MG63 (cell line): ENCODE measurements at regions not wholly inside any gene's neighbourhood (a gene's known extent, or its start where the extent isn't known, plus 50 kb on each side); places are given as distances from the start of the nearest gene placed in this dataset.

Source experiments
- DNase-seq: peaks from one replicate; pipeline ENCODE4 v3.0.0-alpha.2; 2020
- H3K27me3 ChIP-seq: fragments of 250-450 bp; sonication (Bioruptor Pico); 2 replicates; pipeline ENCODE4 v1.5.1; 2020; ENCODE audit warnings: mild to moderate bottlenecking, moderate library complexity
- H3K36me3 ChIP-seq: fragments of 250-450 bp; sonication (Bioruptor Pico); 2 replicates; pipeline ENCODE4 v1.5.1; 2020; ENCODE audit warnings: mild to moderate bottlenecking, moderate library complexity
- H3K4me3 ChIP-seq: fragments of 250-450 bp; sonication (Bioruptor Pico); 2 replicates; pipeline ENCODE4 v1.5.1; 2020; ENCODE audit warnings: mild to moderate bottlenecking, moderate library complexity
- H3K9me3 ChIP-seq: fragments of 250-450 bp; sonication (Bioruptor Pico); 2 replicates; pipeline ENCODE4 v1.5.1; 2020; ENCODE audit warnings: mild to moderate bottlenecking, moderate library complexity

- DNase-seq: no peak
- H3K36me3 ChIP-seq: no peaks in the 10 kb centered on the region
Measured at GRCh38 chr13:72284791-72285190, 417.8 kb upstream of the DACH1 start.

GRCh38 chr13:72261732-72262131, 394.7 kb upstream of the DACH1 start:
- Histone ChIP-seq H3K4me3 (no peak overlapping the region), H3K36me3 (no peaks in the 10 kb centered on the region), H3K9me3 (no peaks in the 10 kb centered on the region), H3K27me3 (no peaks in the 10 kb centered on the region)
- no peak for DNase-seq

More at GRCh38 chr13:72284791-72285190, 417.8 kb upstream of the DACH1 start:
- Histone ChIP-seq H3K27me3 (no peaks in the 10 kb centered on the region; the same call in 1 of the 2 replicates), H3K4me3 (no peak overlapping the region), H3K9me3 (no peaks in the 10 kb centered on the region)

DNA sequence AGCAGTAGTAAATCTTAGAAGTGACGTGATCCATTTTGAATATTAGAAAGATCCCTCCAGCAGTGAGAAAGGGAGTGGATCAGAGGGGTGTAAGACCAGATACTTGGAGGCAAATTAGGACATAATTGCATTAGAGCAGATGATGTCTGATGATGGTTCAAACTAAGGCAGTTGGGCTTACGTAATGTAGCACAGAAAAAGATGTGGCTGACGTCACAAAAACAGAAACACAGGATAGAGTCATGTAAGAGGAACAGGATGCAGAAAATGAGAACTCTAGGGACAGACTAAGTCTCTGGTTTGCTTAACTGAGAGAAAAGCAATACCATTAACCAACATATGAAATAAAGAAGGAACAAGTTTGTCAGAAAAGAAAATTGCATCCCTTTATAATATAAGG, 392.5 kb upstream of the DACH1 start:
- DNase-seq: no peak
- Histone ChIP-seq H3K4me3 (no peak overlapping the region), H3K9me3 (no peaks in the 10 kb centered on the region), H3K36me3 (no peaks in the 10 kb centered on the region), H3K27me3 (no peaks in the 10 kb centered on the region)

DNA sequence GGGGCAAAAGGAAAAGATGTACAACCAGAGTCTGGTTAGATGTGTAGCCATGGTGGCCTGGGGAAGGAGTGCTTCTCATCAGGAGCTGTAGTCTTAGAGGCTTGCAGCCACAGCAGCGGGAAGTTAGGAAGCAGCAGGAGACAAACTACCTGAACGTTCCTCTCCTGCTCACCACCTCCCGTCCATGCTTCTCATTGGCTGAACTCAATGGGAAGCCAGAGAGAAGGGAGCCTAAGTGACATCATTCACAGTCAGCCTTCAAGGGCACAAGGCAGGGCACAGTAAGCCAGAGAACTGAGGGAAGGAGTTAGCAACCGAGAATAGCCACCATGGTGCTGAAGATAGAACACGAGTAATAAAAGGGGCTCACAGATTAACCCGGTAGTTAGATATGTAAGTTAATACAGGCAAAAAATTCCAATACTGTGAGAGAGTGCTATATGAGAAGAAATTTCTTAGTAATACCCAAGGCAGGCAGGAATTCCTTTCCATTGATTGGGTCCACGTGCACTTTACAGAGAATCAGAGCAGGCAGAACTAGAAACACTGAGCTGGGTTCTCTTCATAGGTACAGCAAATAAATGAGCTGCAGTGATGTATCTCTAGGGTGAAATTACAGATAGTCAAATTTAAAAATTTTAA, 391.5 kb upstream of the DACH1 start:
- no peak for DNase-seq
- H3K36me3 ChIP-seq: no peaks in the 10 kb centered on the region
- no peaks in the 10 kb centered on the region for H3K9me3 ChIP-seq
- no peaks in the 10 kb centered on the region for H3K27me3 ChIP-seq
- H3K4me3 ChIP-seq: no peak overlapping the region

DNA sequence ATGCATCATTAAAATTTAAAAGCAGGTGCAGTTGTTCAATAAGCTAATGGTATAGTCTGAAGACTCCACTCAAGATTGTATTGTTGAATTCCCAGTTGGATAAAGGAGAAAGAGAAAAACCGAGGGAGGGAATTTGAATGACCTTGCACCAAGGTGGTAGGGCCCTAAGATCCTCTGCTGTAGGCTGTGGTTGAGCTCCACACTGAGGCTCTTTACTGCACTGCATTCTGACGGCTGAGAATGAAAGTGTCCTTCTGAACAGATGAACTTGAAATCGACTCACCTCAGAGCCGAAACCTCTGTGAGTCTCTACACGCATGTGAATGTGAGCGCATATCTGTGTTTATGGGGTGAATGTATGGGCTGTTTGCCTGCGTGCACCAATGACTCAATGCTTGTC, 388.9 kb upstream of the DACH1 start:
- no peaks in the 10 kb centered on the region for H3K9me3 ChIP-seq
- H3K36me3 ChIP-seq: no peaks in the 10 kb centered on the region
- no peak for DNase-seq
- H3K27me3 ChIP-seq: no peaks in the 10 kb centered on the region
- H3K4me3 ChIP-seq: no peak overlapping the region

DNA sequence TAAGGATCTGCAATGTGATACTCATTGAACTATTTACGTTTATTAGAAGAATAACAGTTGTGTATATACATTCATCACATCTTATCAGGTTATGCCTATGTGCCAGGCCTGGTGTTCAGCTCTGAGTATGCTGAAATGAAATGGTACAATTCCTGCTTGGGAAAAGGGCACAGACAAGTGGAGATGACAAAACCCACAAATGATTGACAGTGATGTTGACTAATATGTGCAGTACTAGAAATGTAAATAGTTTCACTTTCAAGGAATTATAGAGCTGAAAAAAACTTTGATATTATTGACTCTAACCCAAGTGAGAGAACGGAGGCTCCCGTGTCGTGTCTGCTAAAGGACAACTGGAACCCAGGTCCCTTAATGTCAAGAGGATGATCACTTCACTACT, 386.8 kb upstream of the DACH1 start:
- DNase-seq: no peak
- no peaks in the 10 kb centered on the region for H3K27me3 ChIP-seq
- H3K36me3 ChIP-seq: no peaks in the 10 kb centered on the region
- H3K9me3 ChIP-seq: no peaks in the 10 kb centered on the region
- no peak overlapping the region for H3K4me3 ChIP-seq

DNA sequence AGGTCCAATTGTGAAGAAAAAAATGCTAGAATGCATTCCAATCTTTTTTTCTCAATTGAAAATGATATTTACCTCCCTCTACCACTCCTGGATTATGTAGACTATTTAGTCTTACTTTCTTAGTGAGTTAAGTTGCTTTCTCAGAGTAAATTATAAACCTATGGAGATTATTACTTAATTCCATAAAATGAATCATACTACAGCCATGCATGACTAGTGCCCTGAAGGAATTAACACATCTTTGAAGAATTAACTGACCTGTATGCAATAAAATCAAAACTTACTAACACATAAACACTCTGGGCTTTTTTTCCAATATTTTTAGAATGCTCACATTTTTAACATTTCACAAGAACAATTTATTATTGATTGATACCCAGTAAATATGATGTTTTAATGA, 379.4 kb upstream of the DACH1 start:
- H3K36me3 ChIP-seq: no peaks in the 10 kb centered on the region
- DNase-seq: no peak
- H3K27me3 ChIP-seq: no peaks in the 10 kb centered on the region
- no peaks in the 10 kb centered on the region for H3K9me3 ChIP-seq
- H3K4me3 ChIP-seq: no peak overlapping the region

DNA sequence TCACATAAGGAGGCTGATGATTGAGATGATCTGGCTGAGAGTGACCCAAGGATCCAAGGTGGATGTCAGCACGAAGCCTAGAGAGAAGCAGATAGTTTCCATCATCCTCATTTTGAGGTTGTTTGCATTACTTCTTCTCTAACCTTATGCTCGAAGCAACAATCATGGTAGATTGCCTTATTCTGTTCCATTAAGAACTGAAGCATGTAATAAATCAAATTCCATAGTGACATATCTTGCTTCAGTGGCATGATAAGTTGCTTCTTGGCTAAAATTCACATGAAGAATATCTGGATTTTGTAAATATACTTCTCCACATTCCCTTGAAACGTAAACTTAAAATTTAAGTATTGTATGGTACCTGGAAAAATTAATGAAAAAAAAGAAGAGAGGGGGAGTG, 377.8 kb upstream of the DACH1 start:
- no peaks in the 10 kb centered on the region for H3K36me3 ChIP-seq
- no peak for DNase-seq
- no peaks in the 10 kb centered on the region for H3K9me3 ChIP-seq
- no peak overlapping the region for H3K4me3 ChIP-seq
- no peaks in the 10 kb centered on the region for H3K27me3 ChIP-seq

GRCh38 chr13:72230131-72230530, 363.1 kb upstream of the DACH1 start:
- Histone ChIP-seq H3K9me3 (no peaks in the 10 kb centered on the region), H3K4me3 (no peak overlapping the region), H3K36me3 (no peaks in the 10 kb centered on the region), H3K27me3 (no peaks in the 10 kb centered on the region)
- DNase-seq: no peak

DNA sequence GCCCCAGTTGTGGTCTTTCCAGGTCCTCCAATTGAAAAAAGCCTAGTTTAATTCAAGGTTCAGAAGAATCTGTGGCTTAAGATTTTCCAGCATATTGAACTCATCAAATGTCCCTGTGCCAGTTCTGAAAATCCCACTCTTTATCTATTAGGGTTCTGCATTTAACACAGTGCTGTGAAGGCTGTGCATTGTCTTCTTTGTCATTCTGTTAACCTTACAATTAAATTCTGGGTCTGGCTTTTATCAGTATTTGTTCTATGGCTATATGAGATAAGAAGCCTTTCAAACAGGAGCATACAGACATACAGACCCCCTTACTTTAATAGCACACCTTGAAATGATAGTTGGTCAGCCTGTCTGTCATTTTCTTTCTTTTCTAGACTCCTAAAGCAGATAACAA, 362.1 kb upstream of the DACH1 start:
- Histone ChIP-seq H3K9me3 (no peaks in the 10 kb centered on the region), H3K27me3 (no peaks in the 10 kb centered on the region), H3K36me3 (no peaks in the 10 kb centered on the region), H3K4me3 (no peak overlapping the region)
- no peak for DNase-seq

- no peaks in the 10 kb centered on the region for H3K27me3 ChIP-seq
- no peak overlapping the region for H3K4me3 ChIP-seq
- H3K36me3 ChIP-seq: no peaks in the 10 kb centered on the region
- no peaks in the 10 kb centered on the region for H3K9me3 ChIP-seq
- peak; percentile 25 for DNase-seq
Measured at GRCh38 chr13:72221276-72221962, 354.4 kb upstream of the DACH1 start.

DNA sequence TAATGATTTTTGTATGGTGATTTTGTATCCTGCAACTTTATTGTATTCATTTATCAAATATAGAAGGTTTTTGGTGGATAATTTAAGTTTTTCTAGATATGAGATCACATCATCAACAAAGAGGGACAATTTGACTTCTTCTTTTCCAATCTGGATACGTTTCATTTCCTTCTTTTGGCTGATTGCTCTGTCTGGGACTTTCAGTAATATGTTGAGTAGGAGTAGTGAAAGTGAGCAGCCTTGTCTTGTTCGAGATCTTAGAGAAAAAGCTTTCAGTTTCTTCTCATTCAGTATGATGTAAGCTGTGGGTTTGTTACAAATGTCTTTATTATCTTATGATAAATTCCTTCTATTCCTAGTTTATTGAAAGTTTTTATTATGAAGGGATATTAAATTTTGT, 352.0 kb upstream of the DACH1 start:
- Histone ChIP-seq H3K27me3 (no peaks in the 10 kb centered on the region), H3K9me3 (no peaks in the 10 kb centered on the region), H3K36me3 (no peaks in the 10 kb centered on the region), H3K4me3 (no peak overlapping the region)
- no peak for DNase-seq

- DNase-seq: no peak
- H3K9me3 ChIP-seq: no peaks in the 10 kb centered on the region
- no peaks in the 10 kb centered on the region for H3K27me3 ChIP-seq
- H3K4me3 ChIP-seq: no peak overlapping the region
- H3K36me3 ChIP-seq: no peaks in the 10 kb centered on the region
Measured at GRCh38 chr13:72217142-72217541, 350.1 kb upstream of the DACH1 start.

- Histone ChIP-seq H3K36me3 (no peaks in the 10 kb centered on the region), H3K27me3 (no peaks in the 10 kb centered on the region), H3K4me3 (no peak overlapping the region), H3K9me3 (no peaks in the 10 kb centered on the region)
- no peak for DNase-seq
Measured at GRCh38 chr13:72208112-72208645, 341.2 kb upstream of the DACH1 start.

DNA sequence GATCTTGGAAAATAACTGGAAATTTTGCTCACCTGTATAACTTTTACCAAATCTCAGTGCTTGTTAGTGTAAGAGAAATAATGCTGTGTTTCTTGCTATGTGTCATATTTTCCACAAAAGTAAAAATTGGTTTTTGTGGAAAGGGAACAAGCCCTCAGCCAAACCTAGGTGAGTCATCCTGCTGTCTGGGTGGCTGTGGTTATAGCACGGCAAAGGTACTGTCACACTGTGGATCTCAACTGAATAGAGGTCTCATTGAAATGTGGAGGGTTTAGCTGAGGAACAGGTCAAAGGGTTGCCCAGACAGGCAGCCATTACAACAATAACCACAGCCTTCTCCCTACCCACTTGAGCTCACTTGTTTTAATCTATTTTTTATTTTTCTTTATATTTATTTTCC, 338.8 kb upstream of the DACH1 start:
- no peaks in the 10 kb centered on the region for H3K36me3 ChIP-seq
- H3K27me3 ChIP-seq: no peaks in the 10 kb centered on the region
- H3K4me3 ChIP-seq: no peak overlapping the region
- DNase-seq: no peak
- no peaks in the 10 kb centered on the region for H3K9me3 ChIP-seq

GRCh38 chr13:72204291-72204690, 337.3 kb upstream of the DACH1 start:
- H3K36me3 ChIP-seq: no peaks in the 10 kb centered on the region
- no peaks in the 10 kb centered on the region for H3K9me3 ChIP-seq
- H3K4me3 ChIP-seq: no peak overlapping the region
- no peaks in the 10 kb centered on the region for H3K27me3 ChIP-seq
- peak; percentile 31 for DNase-seq

DNA sequence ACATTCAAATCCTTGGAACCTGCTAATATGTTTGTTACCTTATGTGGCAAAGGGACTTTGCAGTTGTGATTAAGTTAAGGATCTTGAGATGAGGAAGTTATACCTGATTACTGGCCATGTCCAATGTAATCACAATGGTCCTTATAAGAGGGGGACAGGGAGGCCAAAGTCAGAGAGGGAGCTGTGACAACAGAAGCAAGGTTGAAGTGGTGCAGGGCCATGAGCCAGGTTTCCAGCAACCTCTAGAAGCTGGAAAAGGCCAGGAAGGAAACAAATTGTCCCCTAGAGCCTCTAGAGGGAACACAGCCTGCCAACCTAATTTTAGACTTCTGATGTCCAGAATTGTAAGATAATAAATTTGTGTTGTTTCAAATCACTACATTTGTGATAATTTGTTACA, 334.7 kb upstream of the DACH1 start:
- Histone ChIP-seq H3K9me3 (no peaks in the 10 kb centered on the region), H3K4me3 (no peak overlapping the region), H3K27me3 (no peaks in the 10 kb centered on the region), H3K36me3 (no peaks in the 10 kb centered on the region)
- DNase-seq: no peak

DNA sequence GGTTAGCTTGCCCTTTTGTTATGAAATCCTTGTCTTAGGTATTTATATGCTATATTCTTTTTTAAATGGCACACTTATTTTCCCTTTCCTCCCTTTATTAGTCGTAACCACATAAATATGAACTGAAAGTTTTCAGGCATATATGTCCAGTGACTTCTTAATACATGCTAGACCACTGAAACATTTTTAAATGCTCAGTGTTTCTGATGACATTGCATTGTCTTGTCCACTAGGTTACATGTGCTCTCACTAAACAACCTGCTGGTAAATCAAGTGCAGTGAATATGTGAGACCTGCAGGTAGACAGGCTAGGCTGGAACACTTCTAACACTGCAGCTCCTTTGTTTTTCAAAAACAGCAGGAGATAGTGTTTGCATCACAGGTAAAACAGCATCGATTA, 332.6 kb upstream of the DACH1 start:
- DNase-seq: no peak
- Histone ChIP-seq H3K9me3 (no peaks in the 10 kb centered on the region), H3K4me3 (no peak overlapping the region), H3K27me3 (no peaks in the 10 kb centered on the region), H3K36me3 (no peaks in the 10 kb centered on the region)
